ENCODE measurements at regions not wholly inside any gene's neighbourhood (a gene's known extent, or its start where the extent isn't known, plus 50 kb on each side); places are given as distances from the start of the nearest gene placed in this dataset.

GRCh38 chr15:53009093-53009492 is 219.0 kb upstream of the ONECUT1 start:
- no peak for DNase-seq

GRCh38 chr15:53000409-53000808 is 210.3 kb upstream of the ONECUT1 start:
- DNase-seq, result no peak

- no peak for DNase-seq
Measured at GRCh38 chr15:52997123-52997522, 207.0 kb upstream of the ONECUT1 start.

GRCh38 chr15:52994290-52994689 is 204.2 kb upstream of the ONECUT1 start:
- no peak for DNase-seq

- DNase-seq, result no peak
Measured at GRCh38 chr15:52984507-52984906, 194.4 kb upstream of the ONECUT1 start.

- no peak for DNase-seq
Measured at GRCh38 chr15:52980446-52980845, 190.3 kb upstream of the ONECUT1 start.

GRCh38 chr15:52976516-52977075 is 186.5 kb upstream of the ONECUT1 start:
- DNase-seq, result no peak

GRCh38 chr15:52975941-52976449 is 185.9 kb upstream of the ONECUT1 start:
- no peak for DNase-seq

- DNase-seq, result no peak
Measured at GRCh38 chr15:52963865-52964264, 173.7 kb upstream of the ONECUT1 start.

- no peak for DNase-seq
Measured at GRCh38 chr15:52960283-52960682, 170.1 kb upstream of the ONECUT1 start.

GRCh38 chr15:52943746-52944145 is 153.6 kb upstream of the ONECUT1 start:
- DNase-seq, result no peak

GRCh38 chr15:52936489-52936888 is 146.4 kb upstream of the ONECUT1 start:
- no peak for DNase-seq

GRCh38 chr15:52925130-52925529 is 135.0 kb upstream of the ONECUT1 start:
- DNase-seq, result no peak

- DNase-seq, result no peak
Measured at GRCh38 chr15:52924630-52925029, 134.5 kb upstream of the ONECUT1 start.

- no peak for DNase-seq
Measured at GRCh38 chr15:52923626-52924025, 133.5 kb upstream of the ONECUT1 start.

GRCh38 chr15:52922871-52923270 is 132.7 kb upstream of the ONECUT1 start:
- DNase-seq, result no peak

- DNase-seq, result no peak
Measured at GRCh38 chr15:52912172-52912571, 122.0 kb upstream of the ONECUT1 start.

- DNase-seq, result no peak
Measured at GRCh38 chr15:52893338-52893737, 103.2 kb upstream of the ONECUT1 start.

GRCh38 chr15:52879904-52880303 is 89.8 kb upstream of the ONECUT1 start:
- DNase-seq, result no peak

- no peak for DNase-seq
Measured at GRCh38 chr15:52879145-52879544, 89.0 kb upstream of the ONECUT1 start.

- DNase-seq, result no peak
Measured at GRCh38 chr15:52876991-52877663, 87.0 kb upstream of the ONECUT1 start.

GRCh38 chr15:52872036-52872818 is 82.1 kb upstream of the ONECUT1 start:
- no peak for DNase-seq

- DNase-seq, result no peak
Measured at GRCh38 chr15:52870015-52870414, 79.9 kb upstream of the ONECUT1 start.

GRCh38 chr15:52866698-52867097 is 76.6 kb upstream of the ONECUT1 start:
- DNase-seq, result no peak
